T-helper 1 cell treated with Interleukin-12 subunit alpha and Interleukin-12 subunit beta and Interleukin-4 antibody, amounts not matched to agents 30 ng/mL and 1 ng/mL, for 36 hours (primary cell): ENCODE measurements at regions not wholly inside any gene's neighbourhood (a gene's known extent, or its start where the extent isn't known, plus 50 kb on each side); places are given as distances from the start of the nearest gene placed in this dataset.
"Not testable (repeated sequence)": the region's sequence is repeated elsewhere in the genome, so short reads cannot be mapped to it uniquely, and the experiment has no call there.

ENCODE experiments used
- intact Hi-C: fragments of 100-400 bp; cut with micrococcal nuclease; formaldehyde crosslinking; loops from one replicate; pipeline ENCODE4 v1.15.1; 2024

DNA sequence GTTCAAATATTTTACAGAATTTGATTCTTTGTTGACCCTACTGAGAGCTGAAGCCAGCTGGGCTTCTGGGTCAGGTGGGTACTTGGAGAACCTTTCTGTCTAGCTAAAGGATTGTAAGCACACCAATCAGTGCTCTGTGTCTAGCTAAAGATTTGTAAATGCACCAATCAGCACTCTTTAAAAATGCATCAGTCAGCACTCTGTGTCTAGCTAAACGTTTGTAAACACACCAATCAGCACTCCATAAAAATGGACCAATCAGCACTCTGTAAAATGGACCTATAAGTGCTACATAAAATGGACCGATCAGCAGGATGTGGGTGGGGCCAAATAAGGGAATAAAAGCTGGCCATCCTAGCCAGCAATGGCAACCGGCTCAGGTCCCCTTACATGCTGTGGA is 76.4 kb upstream of the TMSB4Y start:
- intact Hi-C loops: not testable (repeated sequence)

DNA sequence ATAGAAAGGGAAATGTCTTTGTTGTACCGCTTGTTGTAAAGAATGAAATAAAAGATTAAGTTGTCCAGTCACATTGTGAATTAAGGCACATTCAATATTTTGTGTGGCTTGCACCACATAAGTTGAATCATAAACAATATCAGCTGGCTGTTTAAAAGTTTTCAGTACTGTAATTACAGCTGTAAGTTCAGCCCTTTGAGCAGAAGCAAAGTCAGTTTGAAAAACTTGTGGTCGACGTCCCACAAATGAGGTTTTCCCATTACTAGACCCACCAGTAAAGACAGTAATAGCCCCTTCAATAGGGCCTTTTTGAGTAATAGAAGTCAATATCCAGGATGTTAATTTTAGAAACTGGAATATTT is 87.8 kb upstream of the TMSB4Y start:
- intact Hi-C loops: no loop called here

DNA sequence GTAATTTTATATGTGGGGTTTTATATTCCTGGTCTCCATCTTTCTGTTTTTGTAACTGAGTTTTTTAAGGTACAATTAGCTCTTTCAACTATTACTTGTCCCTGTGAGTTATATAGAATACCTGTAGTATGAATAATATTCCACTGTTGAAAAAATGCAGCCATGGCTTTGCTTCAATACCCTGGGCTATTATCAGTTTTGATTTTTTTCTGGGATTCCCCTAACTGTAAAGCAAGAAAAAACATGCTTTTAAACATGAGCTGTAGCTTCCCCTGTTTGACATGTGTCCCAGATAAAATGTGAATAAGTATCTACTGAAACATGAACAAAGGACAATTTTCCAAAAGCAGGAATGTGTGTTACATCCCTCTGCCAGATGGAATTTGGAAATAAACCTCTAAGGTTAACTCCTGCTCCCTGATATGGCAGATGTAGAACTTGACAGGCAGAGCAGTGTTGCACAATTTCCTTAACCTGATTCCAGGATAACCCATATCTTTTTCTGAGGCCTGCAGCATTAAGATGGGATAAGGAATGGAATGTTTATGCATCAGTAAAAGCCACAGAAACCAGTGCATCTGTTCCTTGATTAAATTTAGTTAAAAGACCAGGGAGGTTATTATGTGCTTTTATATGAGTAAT is 88.3 kb upstream of the TMSB4Y start:
- intact Hi-C loops: no loop called here

DNA sequence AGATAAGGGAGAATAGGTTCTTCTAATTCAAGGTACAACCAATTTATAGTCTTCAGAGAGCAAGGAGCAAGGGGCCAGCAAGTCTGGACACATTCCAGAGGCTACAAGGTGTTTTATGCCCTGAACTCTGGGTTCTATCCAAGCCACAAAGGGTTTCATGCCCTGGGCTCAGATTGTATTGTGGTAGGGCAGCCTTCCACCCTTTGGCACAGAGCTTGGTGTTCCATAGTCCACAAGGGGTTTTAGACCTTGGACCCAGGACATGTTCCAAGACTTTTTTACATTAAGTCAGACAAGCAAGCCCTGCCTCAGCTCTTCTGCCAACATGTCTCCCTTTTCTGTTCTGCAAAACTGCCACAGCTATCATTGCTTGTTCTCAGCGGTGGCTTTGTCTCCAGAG is 90.8 kb upstream of the TMSB4Y start:
- intact Hi-C loops: no loop called here

DNA sequence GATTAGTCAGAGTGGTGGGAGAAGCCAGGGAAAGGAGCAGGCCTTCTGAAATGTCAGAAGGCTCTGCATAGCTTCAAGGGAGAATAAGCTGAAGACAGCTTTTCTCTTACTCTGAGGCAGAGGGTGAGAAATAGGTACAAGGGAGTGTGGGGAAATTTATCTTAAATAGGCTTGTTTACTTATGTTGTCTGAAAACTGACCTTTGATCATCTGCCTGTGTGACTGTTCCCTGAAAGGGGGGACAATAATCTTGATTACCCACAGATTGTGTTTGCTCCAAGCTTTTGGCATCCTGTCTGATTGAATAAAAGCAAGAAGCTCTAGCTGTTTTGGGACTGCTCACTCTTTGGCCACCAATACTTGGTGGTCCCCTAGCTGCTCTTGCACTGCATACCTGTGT is 91.7 kb upstream of the TMSB4Y start:
- intact Hi-C loops: no loop called here

DNA sequence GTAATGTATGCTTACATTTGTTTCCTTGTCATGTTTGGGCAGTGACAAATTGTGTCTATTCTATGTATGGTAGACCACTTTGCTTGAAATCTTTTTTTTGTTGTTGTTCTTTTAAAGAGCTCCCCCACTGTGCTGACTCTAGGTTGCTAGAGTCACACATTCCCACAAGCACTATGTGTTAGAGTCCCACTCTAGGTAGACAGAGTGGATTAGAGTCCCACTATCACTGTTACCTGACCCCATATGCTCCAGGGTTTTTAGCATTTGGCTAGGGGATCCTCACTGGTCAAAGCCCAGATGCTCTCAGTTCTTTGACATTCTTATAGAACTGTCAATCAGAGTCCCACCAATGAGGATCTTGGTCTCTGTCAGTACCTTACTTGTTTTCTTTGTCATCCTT is 111.2 kb upstream of the TMSB4Y start:
- intact Hi-C loops: no loop called here

DNA sequence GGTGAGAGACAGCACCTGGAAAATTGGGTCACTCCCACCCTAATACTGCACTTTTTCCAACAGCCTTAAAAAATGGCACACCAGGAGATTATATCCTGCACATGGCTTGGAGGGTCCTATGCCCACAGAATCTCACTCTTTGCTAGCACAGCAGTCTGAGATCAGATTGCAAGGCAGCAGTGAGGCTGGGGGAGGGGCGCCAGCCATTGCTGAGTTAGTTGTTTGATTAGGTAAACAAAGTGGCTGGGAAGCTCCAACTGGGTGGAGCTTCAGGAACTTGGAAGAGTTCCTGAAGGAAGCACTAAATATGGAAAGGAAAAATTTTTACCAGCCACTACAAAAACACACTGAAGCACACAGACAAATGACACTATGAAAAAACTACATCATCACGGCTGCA is 91.1 kb upstream of the UTY start:
- intact Hi-C loops: not testable (repeated sequence)

DNA sequence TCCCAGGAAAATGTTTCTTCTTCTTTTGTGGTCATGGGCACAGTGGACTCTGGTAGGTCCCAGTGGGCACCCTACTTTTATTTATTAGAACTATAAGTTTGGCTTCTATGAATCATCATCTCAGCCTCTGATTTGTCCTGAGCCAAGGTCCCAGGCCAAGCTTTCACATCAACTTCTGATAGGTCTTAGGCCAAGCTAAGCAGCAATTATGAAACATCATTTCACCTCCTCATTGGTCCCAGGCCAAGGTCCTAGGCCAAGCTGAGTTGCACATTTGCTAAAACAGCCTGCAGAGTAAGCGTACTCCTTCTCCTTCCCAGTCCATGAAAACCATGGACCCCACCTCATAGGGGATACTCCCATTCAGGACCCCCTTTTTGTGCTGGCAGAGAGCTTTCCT is 87.4 kb upstream of the UTY start:
- intact Hi-C loops: no loop called here

DNA sequence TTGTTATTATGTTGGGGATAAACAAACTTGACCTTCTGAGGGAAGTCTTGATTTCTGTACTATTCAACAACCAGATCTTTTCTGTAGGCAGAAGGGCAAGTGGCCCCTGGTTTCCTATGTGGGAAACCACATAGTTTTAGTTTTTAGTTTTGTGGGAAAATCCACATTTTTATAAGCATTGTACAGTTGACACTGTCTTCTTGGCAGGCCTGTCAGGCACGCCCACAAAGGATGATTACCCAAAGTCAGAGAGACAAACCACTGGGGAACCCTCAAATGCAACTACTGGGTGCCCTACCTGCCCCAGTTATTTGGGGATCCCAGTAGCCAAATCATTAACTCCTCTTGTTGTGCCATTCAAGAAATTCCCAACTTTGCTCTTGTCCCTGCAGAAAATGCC is 75.1 kb upstream of the UTY start:
- intact Hi-C loops: loop anchor here (5.0 kb wide), 1 partner anchor 118 kb away; no protein-coding TSS in a partner anchor

DNA sequence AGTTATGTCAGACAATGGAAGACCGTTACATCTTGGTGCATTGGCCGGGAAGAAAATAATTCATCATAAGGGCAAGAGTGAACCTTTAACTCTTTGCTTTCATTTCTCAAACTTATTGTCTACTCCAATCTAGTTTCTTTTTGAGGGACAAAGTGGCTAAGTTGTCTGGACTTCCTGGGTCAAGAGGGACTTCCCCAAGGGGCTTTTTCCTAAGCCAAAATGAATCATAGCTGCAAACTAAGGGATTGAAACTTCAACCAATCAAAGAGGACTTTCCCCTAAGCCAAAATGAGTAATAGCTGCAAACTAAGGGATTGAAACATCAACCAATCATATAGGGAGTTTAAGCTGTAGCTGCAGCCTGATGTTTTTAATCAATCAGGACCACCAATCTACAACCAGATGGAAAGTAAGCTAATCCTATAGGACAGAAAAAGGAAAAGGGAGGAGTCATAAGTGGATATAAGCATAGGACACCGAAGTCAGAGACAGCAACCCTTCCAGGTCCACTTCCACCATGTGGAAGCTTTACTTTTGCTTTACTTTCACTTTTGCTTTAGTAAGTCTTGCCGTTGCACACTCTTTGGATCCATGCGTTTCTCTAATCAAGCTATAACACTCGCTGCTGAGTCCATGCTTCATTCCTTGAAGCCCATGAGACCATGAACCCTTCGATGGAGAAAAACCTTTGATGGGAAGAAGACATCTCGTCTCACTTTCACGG is 72.7 kb upstream of the UTY start:
- intact Hi-C loops: loop anchor here (5.0 kb wide), 1 partner anchor 115 kb away; no protein-coding TSS in a partner anchor

DNA sequence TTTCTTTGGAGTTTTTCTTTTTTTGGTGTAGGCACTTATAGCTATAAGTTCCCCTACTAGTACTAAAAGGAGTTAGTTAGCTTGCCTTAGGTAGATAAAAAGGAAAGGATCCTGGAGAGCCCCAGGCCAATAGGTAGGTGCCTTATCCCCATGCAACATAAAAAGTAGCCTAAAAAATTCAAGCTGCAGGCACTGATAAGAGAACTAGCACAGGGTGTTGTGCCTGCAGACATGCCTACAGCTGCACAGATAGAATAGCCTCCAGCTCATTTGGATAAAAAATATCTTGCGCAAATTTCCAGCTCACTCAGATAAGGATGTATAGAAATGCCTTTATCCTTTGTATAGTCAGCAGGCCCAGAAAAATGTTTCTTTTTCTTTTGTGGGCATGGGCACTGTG is 71.4 kb upstream of the UTY start:
- intact Hi-C loops: loop anchor here (5.0 kb wide), 1 partner anchor 114 kb away; no protein-coding TSS in a partner anchor

DNA sequence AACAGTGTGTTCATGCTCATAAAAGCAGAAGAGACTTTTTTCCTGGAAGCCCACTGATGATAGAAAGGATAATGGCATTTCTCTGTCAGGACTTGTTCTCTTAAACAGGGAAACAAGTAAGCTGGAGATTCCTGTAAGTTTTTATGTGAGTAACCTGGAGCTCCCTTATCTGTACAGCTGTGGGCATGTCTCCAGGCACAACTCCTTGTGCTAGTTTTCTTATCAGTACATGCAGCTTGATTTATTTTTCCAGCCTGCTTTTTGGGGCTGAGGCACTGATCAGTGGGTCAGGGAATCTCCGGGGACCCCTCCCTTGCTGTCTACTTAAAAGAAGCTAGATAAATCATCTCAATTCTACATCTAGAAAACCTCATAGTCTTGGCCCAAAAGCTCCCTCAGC is 64.7 kb upstream of the UTY start:
- intact Hi-C loops: no loop called here

DNA sequence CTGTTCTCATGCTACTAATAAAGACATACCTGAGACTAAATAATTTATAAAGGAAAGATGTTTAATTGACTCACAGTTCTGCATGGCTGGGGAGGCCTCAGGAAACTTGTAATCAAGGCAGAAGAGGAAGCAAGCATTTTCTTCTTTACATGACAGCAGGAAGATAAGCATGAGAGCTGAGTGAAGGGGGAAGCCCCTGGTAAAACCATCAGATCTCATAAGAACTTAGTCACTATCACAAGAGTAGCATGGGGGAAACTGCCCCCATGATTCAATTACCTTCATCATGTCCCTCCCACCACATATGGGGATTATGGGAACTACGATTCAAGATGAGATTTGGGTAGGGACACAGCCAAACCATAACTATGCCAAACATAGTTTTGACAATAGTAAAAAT is 58.1 kb upstream of the UTY start:
- intact Hi-C loops: no loop called here
